ENCODE measurements at regions not wholly inside any gene's neighbourhood (a gene's known extent, or its start where the extent isn't known, plus 50 kb on each side); places are given as distances from the start of the nearest gene placed in this dataset.

DNA sequence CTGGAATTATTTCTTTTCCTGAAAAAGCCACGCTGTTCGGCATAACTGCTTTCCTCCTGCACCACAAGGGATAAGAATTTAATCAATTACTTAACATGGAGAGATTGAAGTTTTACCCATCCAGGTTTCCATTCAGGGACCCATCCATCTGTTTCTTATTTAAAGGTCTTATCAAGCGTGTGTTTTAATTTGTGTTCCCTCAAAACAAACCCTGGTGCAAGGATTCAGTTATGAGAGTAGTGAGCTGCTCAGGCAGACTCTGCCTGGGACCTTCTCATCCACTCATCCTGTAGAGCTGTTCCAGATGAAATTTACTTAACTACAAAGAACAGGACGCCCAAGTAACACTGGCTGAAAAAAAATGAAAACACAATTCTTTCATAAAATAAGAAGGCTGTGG is 97.8 kb downstream of the BANF2 start:
- H3K4me3 Mint-ChIP-seq (ENCODE audit: unreplicated experiment) = no peak overlapping the region
- H3K27me3 Mint-ChIP-seq (ENCODE audit: low read depth) = no peaks in the 10 kb centered on the region
- H3K36me3 Mint-ChIP-seq (ENCODE audit: low read depth) = peaks cover 5% of the 10 kb centered on the region
- DNase-seq (ENCODE audit: low spot score) = no peak
- TF ChIP-seq, protein P1, sequence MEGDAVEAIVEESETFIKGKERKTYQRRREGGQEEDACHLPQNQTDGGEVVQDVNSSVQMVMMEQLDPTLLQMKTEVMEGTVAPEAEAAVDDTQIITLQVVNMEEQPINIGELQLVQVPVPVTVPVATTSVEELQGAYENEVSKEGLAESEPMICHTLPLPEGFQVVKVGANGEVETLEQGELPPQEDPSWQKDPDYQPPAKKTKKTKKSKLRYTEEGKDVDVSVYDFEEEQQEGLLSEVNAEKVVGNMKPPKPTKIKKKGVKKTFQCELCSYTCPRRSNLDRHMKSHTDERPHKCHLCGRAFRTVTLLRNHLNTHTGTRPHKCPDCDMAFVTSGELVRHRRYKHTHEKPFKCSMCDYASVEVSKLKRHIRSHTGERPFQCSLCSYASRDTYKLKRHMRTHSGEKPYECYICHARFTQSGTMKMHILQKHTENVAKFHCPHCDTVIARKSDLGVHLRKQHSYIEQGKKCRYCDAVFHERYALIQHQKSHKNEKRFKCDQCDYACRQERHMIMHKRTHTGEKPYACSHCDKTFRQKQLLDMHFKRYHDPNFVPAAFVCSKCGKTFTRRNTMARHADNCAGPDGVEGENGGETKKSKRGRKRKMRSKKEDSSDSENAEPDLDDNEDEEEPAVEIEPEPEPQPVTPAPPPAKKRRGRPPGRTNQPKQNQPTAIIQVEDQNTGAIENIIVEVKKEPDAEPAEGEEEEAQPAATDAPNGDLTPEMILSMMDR (IDR thresholded peaks at IDR 0.05) = no peak
- no peak overlapping the region for H3K27ac Mint-ChIP-seq (ENCODE audit: unreplicated experiment)
- H3K4me1 Mint-ChIP-seq (ENCODE audit: low read depth) = peaks cover 20% of the 10 kb centered on the region
- H3K9me3 Mint-ChIP-seq (ENCODE audit: low read depth) = peaks cover 9% of the 10 kb centered on the region

DNA sequence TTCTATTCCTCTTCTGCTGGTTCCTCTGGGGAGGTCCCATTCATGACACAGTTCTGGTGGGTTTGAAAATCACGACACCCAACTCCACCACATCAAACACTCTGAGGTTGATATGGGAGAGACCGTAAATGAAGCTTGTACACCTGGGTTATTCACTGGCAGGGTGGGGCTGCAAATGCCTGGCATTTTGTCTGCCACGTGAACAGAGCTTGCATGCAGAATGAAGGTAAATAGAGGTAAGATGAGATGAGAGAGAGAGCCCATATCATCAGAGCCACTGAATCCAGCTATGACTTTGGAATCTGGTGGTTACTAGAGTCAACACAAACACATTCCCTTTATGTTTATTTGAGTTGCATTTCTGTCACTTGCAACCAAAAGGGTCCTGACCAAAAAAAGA is 97.4 kb downstream of the BANF2 start:
- TF ChIP-seq, protein P1 (IDR thresholded peaks at IDR 0.05) = no peak
- Mint-ChIP-seq H3K4me1 (ENCODE audit: low read depth) (peaks cover 20% of the 10 kb centered on the region), H3K27me3 (ENCODE audit: low read depth) (no peaks in the 10 kb centered on the region), H3K4me3 (ENCODE audit: unreplicated experiment) (no peak overlapping the region), H3K36me3 (ENCODE audit: low read depth) (peaks cover 5% of the 10 kb centered on the region), H3K27ac (ENCODE audit: unreplicated experiment) (peak overlapping the region; percentile 22), H3K9me3 (ENCODE audit: low read depth) (peaks cover 9% of the 10 kb centered on the region)
- no peak for DNase-seq (ENCODE audit: low spot score)

DNA sequence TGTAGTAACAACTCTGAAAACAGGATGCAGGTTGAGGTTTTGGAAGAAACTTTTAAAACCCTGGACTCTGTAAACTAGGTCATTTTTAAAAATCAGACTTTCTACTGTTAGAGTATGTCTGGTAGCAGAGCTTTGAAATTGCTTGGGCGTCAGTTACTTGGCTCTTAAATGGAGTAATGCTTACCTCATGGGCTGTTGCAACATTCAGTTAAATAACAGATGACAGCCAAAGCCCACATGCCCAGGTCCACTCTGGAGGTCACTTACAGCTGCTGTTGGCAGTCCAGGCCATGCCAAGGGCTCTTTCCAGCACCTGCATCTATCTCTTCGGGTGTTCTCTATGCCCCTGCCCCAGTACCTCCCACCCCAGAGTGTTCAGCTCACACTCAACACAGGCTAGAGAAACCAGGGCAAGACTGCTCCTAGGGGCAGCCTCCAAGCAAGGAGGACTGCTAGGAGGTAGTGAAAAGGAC is 96.4 kb downstream of the BANF2 start:
- Mint-ChIP-seq H3K4me3 (ENCODE audit: unreplicated experiment) (no peak overlapping the region), H3K4me1 (ENCODE audit: low read depth) (peaks cover 24% of the 10 kb centered on the region), H3K27ac (ENCODE audit: unreplicated experiment) (no peak overlapping the region), H3K9me3 (ENCODE audit: low read depth) (peaks cover 9% of the 10 kb centered on the region), H3K27me3 (ENCODE audit: low read depth) (no peaks in the 10 kb centered on the region), H3K36me3 (ENCODE audit: low read depth) (peaks cover 5% of the 10 kb centered on the region)
- TF ChIP-seq, protein P1 (IDR thresholded peaks at IDR 0.05) = no peak
- no peak for DNase-seq (ENCODE audit: low spot score)

DNA sequence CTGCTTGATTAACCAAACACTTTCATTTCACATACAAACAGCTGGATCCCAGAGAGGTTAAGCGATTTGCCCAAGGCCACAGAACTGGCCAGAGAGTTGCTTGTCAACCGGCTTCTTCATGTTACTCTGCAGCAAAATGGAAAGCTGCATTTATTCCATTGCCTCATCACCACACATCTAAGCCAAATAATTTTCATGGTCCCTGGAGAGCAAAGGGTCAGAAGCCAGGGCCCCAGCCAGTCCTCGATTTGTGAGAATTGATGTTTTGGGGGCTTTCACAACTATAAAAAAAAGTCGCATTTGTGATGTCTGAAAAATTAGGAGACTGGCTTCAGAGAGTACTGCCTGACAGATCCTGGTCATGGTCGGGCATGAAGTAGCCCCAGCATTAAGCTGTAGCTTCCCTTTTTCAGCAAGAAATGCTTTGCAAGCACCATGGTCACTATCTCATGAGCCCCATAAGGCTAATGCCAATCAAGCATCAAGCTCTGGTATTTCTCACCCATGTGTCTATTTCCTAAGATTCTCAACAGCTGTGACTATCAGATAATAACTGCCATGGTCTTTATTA is 95.8 kb downstream of the BANF2 start:
- no peak for DNase-seq (ENCODE audit: low spot score)
- Mint-ChIP-seq H3K27ac (ENCODE audit: unreplicated experiment) (no peak overlapping the region), H3K4me1 (ENCODE audit: low read depth) (peaks cover 24% of the 10 kb centered on the region), H3K4me3 (ENCODE audit: unreplicated experiment) (no peak overlapping the region), H3K36me3 (ENCODE audit: low read depth) (peaks cover 5% of the 10 kb centered on the region), H3K9me3 (ENCODE audit: low read depth) (peaks cover 9% of the 10 kb centered on the region), H3K27me3 (ENCODE audit: low read depth) (no peaks in the 10 kb centered on the region)
- TF ChIP-seq, protein P1 (IDR thresholded peaks at IDR 0.05) = no peak

DNA sequence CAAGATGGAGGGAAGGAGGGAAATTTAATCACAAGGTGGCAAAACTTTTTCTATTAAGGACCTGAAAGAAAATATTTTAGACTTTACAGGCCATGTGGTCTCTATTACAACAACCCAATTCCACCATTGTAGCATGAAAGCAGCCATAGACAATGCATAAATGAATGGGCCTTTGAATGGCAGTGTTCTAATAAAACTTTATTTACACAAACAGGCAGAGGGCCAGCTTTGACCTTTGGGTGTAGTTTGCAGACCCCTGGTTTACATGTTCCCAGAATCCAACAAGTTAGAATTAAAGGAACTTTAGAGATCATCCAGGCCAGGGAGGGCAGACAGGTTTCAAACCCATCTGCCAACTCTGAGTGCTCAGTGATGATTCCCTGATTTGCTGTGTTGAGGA is 95.2 kb downstream of the BANF2 start:
- Mint-ChIP-seq H3K4me1 (ENCODE audit: low read depth) (peaks cover 30% of the 10 kb centered on the region), H3K27me3 (ENCODE audit: low read depth) (no peaks in the 10 kb centered on the region), H3K36me3 (ENCODE audit: low read depth) (peaks cover 5% of the 10 kb centered on the region), H3K27ac (ENCODE audit: unreplicated experiment) (no peak overlapping the region), H3K9me3 (ENCODE audit: low read depth) (peaks cover 9% of the 10 kb centered on the region), H3K4me3 (ENCODE audit: unreplicated experiment) (no peak overlapping the region)
- no peak for DNase-seq (ENCODE audit: low spot score)
- TF ChIP-seq, protein P1 (IDR thresholded peaks at IDR 0.05) = no peak

Data from chondrocyte (in vitro differentiated cells).